Breast epithelium (tissue), 4 donors: ENCODE measurements at regions not wholly inside any gene's neighbourhood (a gene's known extent, or its start where the extent isn't known, plus 50 kb on each side); places are given as distances from the start of the nearest gene placed in this dataset.

ENCODE experiments used
- DNase-seq, 2 donors: peaks; one replicate each; pipeline ENCODE4 v3.0.0-alpha.2; 2019; ENCODE audit warnings: low spot score in 2 of 2
- H3K27ac ChIP-seq, 2 donors: fragments of 200-600 bp; sonication (generic) in 1 of 2; one replicate each; pipeline ENCODE4 v1.5.1; 2016 to 2019; ENCODE audit warnings: mild to moderate bottlenecking in 1 of 2
- H3K27me3 ChIP-seq, 2 donors: fragments of 200-600 bp; sonication (generic) in 1 of 2; one replicate each; pipeline versions ENCODE4 v1.5.1 to v1.6.0; 2017 to 2019; ENCODE audit warnings: control low read depth in 1 of 2, mild to moderate bottlenecking in 1 of 2
- H3K36me3 ChIP-seq: fragments of 200-600 bp; one replicate; pipeline ENCODE4 v1.5.1; 2019
- H3K4me1 ChIP-seq, 2 donors: fragments of 200-600 bp; sonication (generic); one replicate each; pipeline ENCODE4 v1.5.1; 2016 to 2019; ENCODE audit warnings: control low read depth in 1 of 2
- H3K4me3 ChIP-seq, 3 donors: fragments of 200-600 bp; sonication (generic); 1 replicate in 2 of 3; 2 replicates in 1 of 3; pipeline ENCODE4 v1.5.1; 2016 to 2019; ENCODE audit warnings: mild to moderate bottlenecking in 3 of 3, moderate library complexity in 2 of 3
- H3K9me3 ChIP-seq, 2 donors: fragments of 200-600 bp; sonication (generic) in 1 of 2; one replicate each; pipeline ENCODE4 v1.5.1; 2016 to 2019; ENCODE audit warnings: control low read depth in 1 of 2
- CTCF ChIP-seq, 3 donors: fragments of 450-650 bp; IDR thresholded peaks; one replicate each; pipeline ENCODE4 v1.5.1; 2016 to 2017; ENCODE audit warnings: antibody characterized with exemption in 3 of 3, mild to moderate bottlenecking in 3 of 3, moderate library complexity in 3 of 3
- POLR2A ChIP-seq: fragments of 450-650 bp; IDR thresholded peaks from one replicate; pipeline ENCODE4 v1.6.1; 2016; ENCODE audit warnings: antibody characterized with exemption, mild to moderate bottlenecking, moderate library complexity
- POLR2AphosphoS5 ChIP-seq, 3 donors: sonication (generic); formaldehyde crosslinking; IDR thresholded peaks; one replicate each; pipeline ENCODE4 v1.6.1; 2017; ENCODE audit warnings: antibody characterized with exemption in 3 of 3
- intact Hi-C: fragments of 100-400 bp; cut with DNase I; formaldehyde crosslinking; loops from one replicate; pipeline ENCODE4 v1.15.1; 2023; ENCODE audit warnings: low total_unique reads

- H3K27me3 ChIP-seq = no peaks in the 10 kb centered on the region
- H3K4me3 ChIP-seq = no peak overlapping the region
- no peak for DNase-seq
- H3K9me3 ChIP-seq = no peaks in the 10 kb centered on the region
- TF ChIP-seq POLR2A (no peak), CTCF (IDR thresholded peaks at IDR 0.05) (no peak), POLR2AphosphoS5 (IDR thresholded peaks at IDR 0.05) (no peak)
- H3K36me3 ChIP-seq = peaks cover 5% of the 10 kb centered on the region
- no peak overlapping the region for H3K27ac ChIP-seq
- intact Hi-C loops = no loop called here
- no peaks in the 10 kb centered on the region for H3K4me1 ChIP-seq
These were observed 175.3 kb downstream of the LEPR start for GRCh38 chr1:65595724-65596123.

- H3K9me3 ChIP-seq = no peaks in the 10 kb centered on the region
- no peak for DNase-seq
- TF ChIP-seq CTCF (IDR thresholded peaks at IDR 0.05) (no peak), POLR2AphosphoS5 (IDR thresholded peaks at IDR 0.05) (no peak), POLR2A (no peak)
- H3K4me1 ChIP-seq = no peaks in the 10 kb centered on the region
- intact Hi-C loops = no loop called here
- H3K36me3 ChIP-seq = peaks cover 5% of the 10 kb centered on the region
- H3K27ac ChIP-seq = no peak overlapping the region
- H3K27me3 ChIP-seq = no peaks in the 10 kb centered on the region
- no peak overlapping the region for H3K4me3 ChIP-seq
These were observed 176.3 kb downstream of the LEPR start for GRCh38 chr1:65596768-65597167.

GRCh38 chr1:65605621-65606020 lies 185.2 kb downstream of the LEPR start:
- Histone ChIP-seq H3K4me3 (no peak overlapping the region), H3K9me3 (no peaks in the 10 kb centered on the region), H3K36me3 (no peaks in the 10 kb centered on the region), H3K27me3 (no peaks in the 10 kb centered on the region), H3K27ac (no peak overlapping the region), H3K4me1 (no peaks in the 10 kb centered on the region)
- TF ChIP-seq CTCF (IDR thresholded peaks at IDR 0.05) = no peak
- intact Hi-C loops = no loop called here
- no peak for DNase-seq

GRCh38 chr1:65606426-65606825 lies 186.0 kb downstream of the LEPR start:
- TF ChIP-seq CTCF (IDR thresholded peaks at IDR 0.05) (no peak), POLR2AphosphoS5 (IDR thresholded peaks at IDR 0.05) (no peak), POLR2A (no peak)

DNA sequence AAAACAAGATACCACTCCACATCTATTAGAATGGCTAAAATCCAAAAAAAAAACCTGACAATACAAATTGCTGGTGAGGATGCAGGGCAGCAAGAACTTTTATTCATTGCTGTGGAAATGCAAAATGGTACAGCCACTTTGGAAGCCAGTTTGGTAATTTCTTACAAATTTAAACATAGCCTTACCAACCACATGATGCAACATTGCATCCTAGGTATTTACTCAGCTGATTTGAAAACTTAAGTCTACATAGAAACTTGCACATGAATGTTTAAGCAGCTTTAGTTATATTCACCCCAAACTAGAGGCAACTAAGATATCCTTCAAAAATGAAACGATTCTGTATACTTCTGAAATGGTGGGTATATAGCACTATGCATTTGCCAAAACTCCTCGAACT lies 178.8 kb upstream of the PDE4B start:
- H3K27ac ChIP-seq = no peak overlapping the region
- H3K27me3 ChIP-seq = no peaks in the 10 kb centered on the region
- no peak for DNase-seq
- H3K9me3 ChIP-seq = no peaks in the 10 kb centered on the region
- no peaks in the 10 kb centered on the region for H3K4me1 ChIP-seq
- TF ChIP-seq POLR2A (no peak), CTCF (IDR thresholded peaks at IDR 0.05) (no peak), POLR2AphosphoS5 (IDR thresholded peaks at IDR 0.05) (no peak)
- H3K4me3 ChIP-seq = no peak overlapping the region
- H3K36me3 ChIP-seq = no peaks in the 10 kb centered on the region
- intact Hi-C loops = no loop called here

More at GRCh38 chr1:65606426-65606825, 186.0 kb downstream of the LEPR start:
- no peaks in the 10 kb centered on the region for H3K9me3 ChIP-seq
- no peaks in the 10 kb centered on the region for H3K27me3 ChIP-seq
- intact Hi-C loops = no loop called here
- H3K36me3 ChIP-seq = no peaks in the 10 kb centered on the region
- no peak for DNase-seq
- H3K4me3 ChIP-seq = no peak overlapping the region
- no peak overlapping the region for H3K27ac ChIP-seq
- no peaks in the 10 kb centered on the region for H3K4me1 ChIP-seq
